ENCODE measurements at regions not wholly inside any gene's neighbourhood (a gene's known extent, or its start where the extent isn't known, plus 50 kb on each side); places are given as distances from the start of the nearest gene placed in this dataset.

- 0% methylated on average over 2 of the region's 2 CpGs for WGBS (ENCODE audit: insufficient coverage)
- TF ChIP-seq CTCF (IDR thresholded peaks at IDR 0.05): no peak
- Mint-ChIP-seq H3K27me3 (ENCODE audit: low read depth in 2 of 2) (no peaks in the 10 kb centered on the region), H3K36me3 (no peaks in the 10 kb centered on the region), H3K4me3 (peak overlapping the region; percentile 54), H3K27ac (peak overlapping the region; percentile 62 to 65), H3K9me3 (no peaks in the 10 kb centered on the region), H3K4me1 (peaks cover 34 to 36% of the 10 kb centered on the region in 2 donors)
- Histone ChIP-seq H3K36me3 (ENCODE audit: control insufficient read depth, insufficient read depth, low read length) (no peaks in the 10 kb centered on the region), H3K27ac (ENCODE audit: low read length) (peak overlapping the region; percentile 60), H3K4me3 (ENCODE audit: low read length) (no peak overlapping the region), H3K9me3 (ENCODE audit: control insufficient read depth, insufficient read depth, low read length) (no peaks in the 10 kb centered on the region), H3K4me1 (ENCODE audit: control insufficient read depth, insufficient read depth, low read length) (peaks cover 31% of the 10 kb centered on the region), H3K27me3 (ENCODE audit: control insufficient read depth, insufficient read depth, low read length) (no peaks in the 10 kb centered on the region)
- intact Hi-C loops (cut with micrococcal nuclease): no loop called here
- ATAC-seq (peak in 2 of 3 donors; percentile 49 to 56), DNase-seq (peak in 1 of 2 donors; percentile 9)
Observed at GRCh38 chr11:86152006-86152862, 83.3 kb upstream of the PICALM start.

GRCh38 chr11:86151174-86152005, 82.5 kb upstream of the PICALM start:
- Mint-ChIP-seq H3K36me3 (no peaks in the 10 kb centered on the region), H3K27me3 (ENCODE audit: low read depth in 2 of 2) (no peaks in the 10 kb centered on the region), H3K27ac (peak overlapping the region; percentile 62 to 65), H3K4me1 (peaks cover 39 to 41% of the 10 kb centered on the region in 2 donors), H3K9me3 (no peaks in the 10 kb centered on the region), H3K4me3 (peak overlapping the region; percentile 54)
- intact Hi-C loops (cut with micrococcal nuclease): no loop called here
- no peak for TF ChIP-seq CTCF (IDR thresholded peaks at IDR 0.05)
- peaks cover 36% of the 10 kb centered on the region for H3K4me1 ChIP-seq (ENCODE audit: control insufficient read depth, insufficient read depth, low read length)
- DNase-seq: peak in 1 of 2 donors; percentile 12
- H3K4me3 ChIP-seq (ENCODE audit: low read length): no peak overlapping the region
- 3% methylated on average over 3 of the region's 3 CpGs for WGBS (ENCODE audit: insufficient coverage)
- ATAC-seq: peak; percentile 39 to 50 (median 40)
- no peaks in the 10 kb centered on the region for H3K36me3 ChIP-seq (ENCODE audit: control insufficient read depth, insufficient read depth, low read length)
- peak overlapping the region; percentile 60 for H3K27ac ChIP-seq (ENCODE audit: low read length)
- no peaks in the 10 kb centered on the region for H3K27me3 ChIP-seq (ENCODE audit: control insufficient read depth, insufficient read depth, low read length)
- H3K9me3 ChIP-seq (ENCODE audit: control insufficient read depth, insufficient read depth, low read length): no peaks in the 10 kb centered on the region

GRCh38 chr11:86150847-86151173, 81.9 kb upstream of the PICALM start:
- intact Hi-C loops (cut with micrococcal nuclease): no loop called here
- Mint-ChIP-seq H3K4me1 (peaks cover 38 to 41% of the 10 kb centered on the region in 2 donors), H3K9me3 (no peaks in the 10 kb centered on the region), H3K27me3 (ENCODE audit: low read depth in 2 of 2) (no peaks in the 10 kb centered on the region), H3K36me3 (no peaks in the 10 kb centered on the region), H3K27ac (peak overlapping the region; percentile 62 to 65), H3K4me3 (no peak overlapping the region)
- Histone ChIP-seq H3K4me1 (ENCODE audit: control insufficient read depth, insufficient read depth, low read length) (peaks cover 38% of the 10 kb centered on the region), H3K27ac (ENCODE audit: low read length) (no peak overlapping the region), H3K9me3 (ENCODE audit: control insufficient read depth, insufficient read depth, low read length) (no peaks in the 10 kb centered on the region), H3K36me3 (ENCODE audit: control insufficient read depth, insufficient read depth, low read length) (no peaks in the 10 kb centered on the region), H3K27me3 (ENCODE audit: control insufficient read depth, insufficient read depth, low read length) (no peaks in the 10 kb centered on the region), H3K4me3 (ENCODE audit: low read length) (no peak overlapping the region)
- WGBS (ENCODE audit: insufficient coverage): 88% methylated on average over 2 of the region's 2 CpGs
- ATAC-seq (no peak), DNase-seq (no peak)
- no peak for TF ChIP-seq CTCF (IDR thresholded peaks at IDR 0.05)

Data from natural killer cell (primary cell).